ENCODE measurements at regions not wholly inside any gene's neighbourhood (a gene's known extent, or its start where the extent isn't known, plus 50 kb on each side); places are given as distances from the start of the nearest gene placed in this dataset.
"Not testable (repeated sequence)": the region's sequence is repeated elsewhere in the genome, so short reads cannot be mapped to it uniquely, and the experiment has no call there.

GRCh38 chr1:220942278-220942677 is 63.0 kb downstream of the HLX start:
- no peak for DNase-seq (ENCODE audit: low spot score)

GRCh38 chr1:220942914-220943313 is 63.7 kb downstream of the HLX start:
- not testable (repeated sequence) for DNase-seq (ENCODE audit: low spot score)

GRCh38 chr1:220943319-220943996 is 64.2 kb downstream of the HLX start:
- no peak for DNase-seq (ENCODE audit: low spot score)

- DNase-seq (ENCODE audit: low spot score): no peak
These were observed 71.3 kb downstream of the HLX start for GRCh38 chr1:220950576-220950975.

GRCh38 chr1:220952961-220953643 is 73.9 kb downstream of the HLX start:
- DNase-seq (ENCODE audit: low spot score): no peak

- DNase-seq (ENCODE audit: low spot score): no peak
These were observed 75.3 kb downstream of the HLX start for GRCh38 chr1:220954321-220955075.

- no peak for DNase-seq (ENCODE audit: low spot score)
These were observed 75.9 kb downstream of the HLX start for GRCh38 chr1:220955116-220955515.

GRCh38 chr1:220956501-220957232 is 77.4 kb downstream of the HLX start:
- no peak for DNase-seq (ENCODE audit: low spot score)

GRCh38 chr1:220957233-220957605 is 78.0 kb downstream of the HLX start:
- no peak for DNase-seq (ENCODE audit: low spot score)

- no peak for DNase-seq (ENCODE audit: low spot score)
These were observed 79.0 kb downstream of the HLX start for GRCh38 chr1:220958234-220958633.

- DNase-seq (ENCODE audit: low spot score): no peak
These were observed 82.9 kb downstream of the HLX start for GRCh38 chr1:220962031-220962751.

- no peak for DNase-seq (ENCODE audit: low spot score)
These were observed 86.8 kb downstream of the HLX start for GRCh38 chr1:220966041-220966440.

- no peak for DNase-seq (ENCODE audit: low spot score)
These were observed 87.2 kb downstream of the HLX start for GRCh38 chr1:220966473-220966872.

- DNase-seq (ENCODE audit: low spot score): no peak
These were observed 87.8 kb downstream of the HLX start for GRCh38 chr1:220966881-220967611.

GRCh38 chr1:220967911-220968310 is 88.7 kb downstream of the HLX start:
- DNase-seq (ENCODE audit: low spot score): no peak

- not testable (repeated sequence) for DNase-seq (ENCODE audit: low spot score)
These were observed 90.0 kb downstream of the HLX start for GRCh38 chr1:220969281-220969680.

GRCh38 chr1:220970311-220970710 is 91.1 kb downstream of the HLX start:
- no peak for DNase-seq (ENCODE audit: low spot score)

- no peak for DNase-seq (ENCODE audit: low spot score)
These were observed 92.0 kb downstream of the HLX start for GRCh38 chr1:220971221-220971620.

- no peak for DNase-seq (ENCODE audit: low spot score)
These were observed 95.2 kb downstream of the HLX start for GRCh38 chr1:220974431-220974830.

- no peak for DNase-seq (ENCODE audit: low spot score)
These were observed 97.1 kb downstream of the HLX start for GRCh38 chr1:220976390-220976789.

- no peak for DNase-seq (ENCODE audit: low spot score)
These were observed 100.1 kb downstream of the HLX start for GRCh38 chr1:220979371-220979770.
